Small intestine (tissue), 7 donors: ENCODE measurements at regions not wholly inside any gene's neighbourhood (a gene's known extent, or its start where the extent isn't known, plus 50 kb on each side); places are given as distances from the start of the nearest gene placed in this dataset.

Experiments used
- DNase-seq, 2 donors: peaks; one replicate each; pipeline versions ENCODE4 v3.0.0 to v3.0.0-alpha.2; 2013
- FAIRE-seq: peaks from 2 replicates; lab custom pipeline; 2012; peaks lifted over from hg19 to GRCh38; lab: Jason Lieb, UNC
- H3K27ac ChIP-seq, 3 donors: one replicate each; pipeline ENCODE4 v1.5.1; 2013; ENCODE audit warnings: low read length in 2 of 3, mild to moderate bottlenecking in 2 of 3, control low read depth in 1 of 3, inconsistent platforms in 1 of 3, low read depth in 1 of 3, moderate library complexity in 1 of 3
- H3K27me3 ChIP-seq, 3 donors: one replicate each; pipeline ENCODE4 v1.6.1; 2013; ENCODE audit warnings: low read length in 3 of 3, inconsistent platforms in 1 of 3; ENCODE audit not compliant: control insufficient read depth in 3 of 3, insufficient read depth in 3 of 3
- H3K36me3 ChIP-seq, 3 donors: one replicate each; pipeline ENCODE4 v1.6.1; 2013; ENCODE audit warnings: low read length in 3 of 3, inconsistent platforms in 1 of 3, low read depth in 1 of 3, mild to moderate bottlenecking in 1 of 3, moderate library complexity in 1 of 3; ENCODE audit not compliant: control insufficient read depth in 3 of 3, insufficient read depth in 2 of 3
- H3K4me1 ChIP-seq, 3 donors: one replicate each; pipeline ENCODE4 v1.6.1; 2013; ENCODE audit warnings: low read length in 2 of 3, inconsistent platforms in 1 of 3, low read depth in 1 of 3, mild to moderate bottlenecking in 1 of 3, moderate library complexity in 1 of 3; ENCODE audit not compliant: control insufficient read depth in 3 of 3, insufficient read depth in 2 of 3
- H3K4me3 ChIP-seq, 3 donors: one replicate each; pipeline ENCODE4 v1.5.1; 2013; ENCODE audit warnings: low read length in 3 of 3, control low read depth in 1 of 3, inconsistent platforms in 1 of 3, low read depth in 1 of 3, mild to moderate bottlenecking in 1 of 3, moderate library complexity in 1 of 3
- H3K9me3 ChIP-seq, 2 donors: one replicate each; pipeline ENCODE4 v1.6.1; 2013; ENCODE audit warnings: low read depth in 1 of 2, low read length in 1 of 2; ENCODE audit not compliant: control insufficient read depth in 2 of 2, insufficient read depth in 1 of 2
- WGBS, 3 donors: extraction: QIAGEN DNeasy Blood & Tissue Kit; methylation state at CpG; one replicate each; pipeline ENCODE4 v1.1.7; 2013; 5-methylcytosine and 5-hydroxymethylcytosine counted together
- donor health status: healthy with polysubstance abuse.
- donor health status: control.
- donor health status: control.
- donor health status: Bipolar disorder and iron deficiency.
- donor health status: healthy.

DNA sequence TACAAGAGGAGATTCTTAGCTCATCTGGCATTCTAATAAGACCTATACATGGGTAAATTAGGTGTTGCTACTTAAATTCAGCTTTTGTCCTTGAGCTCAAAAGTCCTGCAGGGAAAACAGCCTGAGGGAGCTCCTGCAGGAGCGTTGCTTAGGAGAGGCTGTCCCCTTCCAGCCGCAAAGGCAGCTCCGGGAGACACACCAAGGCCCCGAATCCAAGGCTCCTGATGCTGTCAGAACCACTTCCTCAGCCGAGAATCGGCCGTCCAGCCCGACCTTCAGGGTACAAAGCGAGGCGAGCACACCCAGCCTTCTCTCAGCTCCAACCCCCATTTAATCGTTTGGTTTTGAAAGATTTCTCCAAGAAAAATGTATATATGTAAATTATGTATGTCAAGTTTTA lies 87.0 kb downstream of the DACT2 start:
- peaks cover 0 to 3% (median 0%) of the 10 kb centered on the region in 3 donors for H3K27me3 ChIP-seq
- FAIRE-seq (no peak), DNase-seq (no peak)
- H3K27ac ChIP-seq: no peak overlapping the region
- H3K9me3 ChIP-seq: no peaks in the 10 kb centered on the region
- H3K4me1 ChIP-seq: no peaks in the 10 kb centered on the region
- H3K36me3 ChIP-seq: no peaks in the 10 kb centered on the region
- WGBS, 3 donors: 52 to 78% (median 71%) methylated on average over 11 of the region's 11 CpGs
- no peak overlapping the region for H3K4me3 ChIP-seq

GRCh38 chr6:168232062-168232461 lies 87.5 kb downstream of the DACT2 start:
- no peaks in the 10 kb centered on the region for H3K4me1 ChIP-seq
- H3K36me3 ChIP-seq: no peaks in the 10 kb centered on the region
- no peak overlapping the region for H3K27ac ChIP-seq
- DNase-seq (no peak), FAIRE-seq (no peak)
- no peak overlapping the region for H3K4me3 ChIP-seq
- H3K27me3 ChIP-seq: peaks cover 0 to 3% (median 0%) of the 10 kb centered on the region in 3 donors
- no peaks in the 10 kb centered on the region for H3K9me3 ChIP-seq
- 44 to 51% (median 46%) methylated on average over 6 of the region's 6 CpGs for WGBS, 3 donors

DNA sequence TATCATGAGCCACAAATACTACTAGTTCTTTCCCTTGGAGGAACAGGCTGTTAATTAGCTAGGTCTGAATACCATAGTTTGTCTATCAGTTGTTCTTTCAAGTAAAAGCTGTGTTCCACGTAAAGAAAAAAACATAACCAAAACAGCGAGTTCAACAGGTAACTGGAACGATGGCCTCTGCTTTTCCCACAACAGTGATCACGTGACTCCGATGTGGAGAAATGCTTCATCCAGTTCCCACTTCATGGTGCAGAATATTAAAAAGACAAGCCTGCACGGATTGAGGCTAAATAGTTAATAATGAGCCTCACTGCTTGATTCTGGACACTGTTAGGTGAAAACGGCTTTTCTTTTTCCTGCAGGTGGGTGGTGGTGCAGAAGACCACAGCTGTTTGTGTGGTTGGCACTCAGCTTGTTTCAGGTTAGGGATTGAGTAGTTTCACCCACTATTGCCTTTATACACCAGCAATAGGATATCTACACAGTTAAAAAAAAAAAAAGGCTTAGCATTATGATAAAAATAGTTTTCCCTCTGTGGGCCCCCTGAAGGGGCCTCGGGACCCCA lies 88.1 kb downstream of the DACT2 start:
- Histone ChIP-seq H3K27me3 (peaks cover 0 to 3% (median 0%) of the 10 kb centered on the region in 3 donors), H3K27ac (no peak overlapping the region), H3K4me3 (no peak overlapping the region), H3K4me1 (no peaks in the 10 kb centered on the region), H3K9me3 (no peaks in the 10 kb centered on the region), H3K36me3 (no peaks in the 10 kb centered on the region)
- DNase-seq: no peak
- 58 to 69% (median 66%) methylated on average over 8 of the region's 8 CpGs for WGBS, 3 donors
- no peak for FAIRE-seq

- Histone ChIP-seq H3K4me1 (no peaks in the 10 kb centered on the region), H3K4me3 (no peak overlapping the region), H3K27ac (no peak overlapping the region), H3K27me3 (peaks cover 0 to 3% (median 0%) of the 10 kb centered on the region in 3 donors), H3K9me3 (no peaks in the 10 kb centered on the region), H3K36me3 (no peaks in the 10 kb centered on the region)
- FAIRE-seq: no peak
- DNase-seq: no peak
- WGBS, 3 donors: 90 to 96% (median 91%) methylated on average over 25 of the region's 25 CpGs
These were observed 90.2 kb downstream of the DACT2 start for GRCh38 chr6:168229368-168229752.

DNA sequence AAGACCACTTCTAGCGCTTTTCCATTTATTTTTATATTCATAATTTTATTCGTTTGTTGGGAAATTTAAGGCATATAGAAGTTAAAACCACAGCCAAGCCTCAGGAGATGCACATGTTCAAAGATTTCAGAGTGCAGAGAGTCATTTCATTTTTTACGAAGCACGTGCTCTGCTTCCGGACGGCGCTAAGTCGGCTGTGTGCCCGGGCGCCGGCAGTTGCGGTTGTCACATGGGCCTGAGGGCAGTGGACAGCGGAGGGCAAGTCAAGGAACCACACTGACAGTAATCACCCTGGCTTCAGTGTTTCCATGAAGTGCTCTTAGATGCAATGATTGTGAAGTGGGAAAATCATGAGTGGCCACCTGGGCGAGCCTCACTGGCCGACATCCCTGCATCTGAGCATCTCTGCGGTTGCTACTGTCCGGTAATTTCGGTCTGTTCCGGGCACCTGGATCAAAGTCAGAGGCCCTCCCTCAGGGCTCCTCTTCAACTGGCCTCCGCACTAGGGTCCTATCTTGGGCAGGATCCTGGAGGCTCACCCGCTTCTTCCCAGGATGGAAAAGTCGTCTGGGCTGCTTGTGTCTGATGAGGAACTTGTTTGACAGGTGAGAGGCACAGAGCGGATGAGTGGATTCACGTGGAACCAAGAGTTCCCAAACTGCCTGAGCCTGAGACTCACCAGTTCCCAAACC lies 90.8 kb downstream of the DACT2 start:
- Histone ChIP-seq H3K27ac (no peak overlapping the region), H3K4me3 (no peak overlapping the region), H3K9me3 (no peaks in the 10 kb centered on the region), H3K27me3 (peaks cover 0 to 3% (median 0%) of the 10 kb centered on the region in 3 donors), H3K36me3 (no peaks in the 10 kb centered on the region), H3K4me1 (no peaks in the 10 kb centered on the region)
- 93 to 95% (median 93%) methylated on average over 24 of the region's 24 CpGs for WGBS, 3 donors
- DNase-seq (no peak), FAIRE-seq (no peak)

DNA sequence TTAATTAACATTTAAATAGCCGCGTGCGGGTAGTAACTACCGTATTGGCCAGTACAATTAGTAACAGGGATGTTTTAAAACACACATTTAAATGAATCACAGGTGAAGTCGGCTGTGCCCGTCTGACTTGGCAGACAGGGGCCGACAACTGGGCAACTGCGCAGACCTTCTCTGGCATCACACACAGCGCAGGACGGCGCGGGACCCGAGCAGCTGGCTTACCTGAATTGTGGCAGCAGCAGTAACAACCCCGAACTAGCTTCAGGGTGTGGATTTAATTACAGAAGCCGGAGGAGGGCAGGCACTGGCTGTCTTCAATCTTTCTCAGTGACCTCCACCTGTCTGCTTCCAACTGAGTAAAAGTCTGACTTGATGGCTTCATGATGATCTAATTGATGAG lies 91.7 kb downstream of the DACT2 start:
- 88 to 94% (median 91%) methylated on average over 15 of the region's 15 CpGs for WGBS, 3 donors
- H3K9me3 ChIP-seq: no peaks in the 10 kb centered on the region
- FAIRE-seq (no peak), DNase-seq (no peak)
- no peak overlapping the region for H3K27ac ChIP-seq
- peaks cover 0 to under 1% (median 0%) of the 10 kb centered on the region in 3 donors for H3K27me3 ChIP-seq
- H3K4me1 ChIP-seq: no peaks in the 10 kb centered on the region
- no peak overlapping the region for H3K4me3 ChIP-seq
- H3K36me3 ChIP-seq: no peaks in the 10 kb centered on the region

DNA sequence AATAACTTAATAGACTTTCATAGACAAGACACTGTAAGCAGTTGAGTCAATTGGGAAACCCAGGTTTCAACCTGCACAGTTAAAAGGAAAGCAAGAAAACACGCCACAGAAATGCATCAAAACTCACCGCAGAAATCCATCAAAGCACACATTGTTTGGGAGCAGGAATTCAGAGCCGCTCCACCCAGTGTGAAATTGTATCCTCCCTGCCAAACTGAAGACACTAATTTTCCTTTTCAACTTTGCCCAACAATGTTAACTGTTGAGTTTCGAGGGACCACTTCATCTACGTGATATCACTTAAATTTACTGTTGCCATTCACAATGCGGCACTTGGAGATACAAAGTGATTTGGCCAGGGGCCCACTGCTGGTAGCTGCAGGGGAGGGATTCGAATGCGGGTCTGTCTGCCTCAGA lies 92.7 kb downstream of the DACT2 start:
- WGBS, 3 donors: 73 to 88% (median 88%) methylated on average over 8 of the region's 8 CpGs
- Histone ChIP-seq H3K36me3 (no peaks in the 10 kb centered on the region), H3K27ac (peak overlapping the region in 1 of 3 donors; percentile 21), H3K9me3 (no peaks in the 10 kb centered on the region), H3K27me3 (no peaks in the 10 kb centered on the region), H3K4me1 (no peaks in the 10 kb centered on the region), H3K4me3 (no peak overlapping the region)
- DNase-seq (no peak), FAIRE-seq (no peak)

- DNase-seq: no peak
- peak overlapping the region in 1 of 3 donors; percentile 21 for H3K27ac ChIP-seq
- WGBS, 3 donors: 63 to 77% (median 64%) methylated on average over 9 of the region's 9 CpGs
These were observed 93.4 kb downstream of the DACT2 start for GRCh38 chr6:168226061-168226752.

More at GRCh38 chr6:168226061-168226752, 93.4 kb downstream of the DACT2 start:
- H3K4me1 ChIP-seq: no peaks in the 10 kb centered on the region
- no peak for FAIRE-seq
- no peak overlapping the region for H3K4me3 ChIP-seq
- H3K9me3 ChIP-seq: no peaks in the 10 kb centered on the region
- H3K36me3 ChIP-seq: no peaks in the 10 kb centered on the region
- no peaks in the 10 kb centered on the region for H3K27me3 ChIP-seq
